Sigmoid colon (tissue), 4 donors: ENCODE measurements at regions not wholly inside any gene's neighbourhood (a gene's known extent, or its start where the extent isn't known, plus 50 kb on each side); places are given as distances from the start of the nearest gene placed in this dataset.

Experiments
- EP300 ChIP-seq, 4 donors: sonication (generic); formaldehyde crosslinking; IDR thresholded peaks; one replicate each; pipeline ENCODE4 v1.6.1; 2017; ENCODE audit warnings: antibody characterized with exemption in 4 of 4
- POLR2AphosphoS5 ChIP-seq, 4 donors: sonication (generic); formaldehyde crosslinking; IDR thresholded peaks; one replicate each; pipeline ENCODE4 v1.6.1; 2017; ENCODE audit warnings: antibody characterized with exemption in 4 of 4
- TF ChIP-seq, protein P1 (sequence below), 4 experiments: fragments of 450-650 bp in 3 of 4; fragments of 200-600 bp in 1 of 4; IDR thresholded peaks; one replicate each; pipeline ENCODE4 v1.5.1; 2016 to 2019; ENCODE audit warnings: antibody characterized with exemption in 4 of 4, mild to moderate bottlenecking in 3 of 4, moderate library complexity in 2 of 4

DNA sequence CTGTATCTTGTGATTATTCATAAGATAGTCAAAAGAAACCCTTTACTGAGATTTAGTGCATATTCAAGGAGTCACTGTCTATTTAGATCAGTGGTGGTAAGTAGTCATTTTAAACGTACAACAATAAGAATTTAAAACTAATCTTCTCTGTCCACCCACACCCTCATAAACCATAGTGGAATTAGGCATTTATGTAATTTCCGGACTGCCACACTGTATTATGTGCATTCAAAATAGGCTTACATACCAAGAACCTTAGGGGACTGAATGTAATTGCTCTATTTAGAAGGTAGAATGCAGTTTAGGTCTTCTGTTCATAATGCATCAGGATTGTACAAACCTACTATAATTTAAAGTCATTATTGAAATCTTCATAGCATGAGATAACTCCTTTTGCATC lies 685.4 kb downstream of the TENT5A start:
- TF ChIP-seq, protein P1, sequence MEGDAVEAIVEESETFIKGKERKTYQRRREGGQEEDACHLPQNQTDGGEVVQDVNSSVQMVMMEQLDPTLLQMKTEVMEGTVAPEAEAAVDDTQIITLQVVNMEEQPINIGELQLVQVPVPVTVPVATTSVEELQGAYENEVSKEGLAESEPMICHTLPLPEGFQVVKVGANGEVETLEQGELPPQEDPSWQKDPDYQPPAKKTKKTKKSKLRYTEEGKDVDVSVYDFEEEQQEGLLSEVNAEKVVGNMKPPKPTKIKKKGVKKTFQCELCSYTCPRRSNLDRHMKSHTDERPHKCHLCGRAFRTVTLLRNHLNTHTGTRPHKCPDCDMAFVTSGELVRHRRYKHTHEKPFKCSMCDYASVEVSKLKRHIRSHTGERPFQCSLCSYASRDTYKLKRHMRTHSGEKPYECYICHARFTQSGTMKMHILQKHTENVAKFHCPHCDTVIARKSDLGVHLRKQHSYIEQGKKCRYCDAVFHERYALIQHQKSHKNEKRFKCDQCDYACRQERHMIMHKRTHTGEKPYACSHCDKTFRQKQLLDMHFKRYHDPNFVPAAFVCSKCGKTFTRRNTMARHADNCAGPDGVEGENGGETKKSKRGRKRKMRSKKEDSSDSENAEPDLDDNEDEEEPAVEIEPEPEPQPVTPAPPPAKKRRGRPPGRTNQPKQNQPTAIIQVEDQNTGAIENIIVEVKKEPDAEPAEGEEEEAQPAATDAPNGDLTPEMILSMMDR (IDR thresholded peaks at IDR 0.05) = no peak
- no peak for TF ChIP-seq EP300 (IDR thresholded peaks at IDR 0.05)
- no peak for TF ChIP-seq POLR2AphosphoS5 (IDR thresholded peaks at IDR 0.05)
